Endothelial cell of umbilical vein (primary cell): ENCODE measurements at regions not wholly inside any gene's neighbourhood (a gene's known extent, or its start where the extent isn't known, plus 50 kb on each side); places are given as distances from the start of the nearest gene placed in this dataset.

ENCODE experiments used
- CTCF ChIP-seq, 2 donors: IDR thresholded peaks; 1 replicate in 1 of 2; 2 replicates in 1 of 2; pipeline ENCODE4 v1.5.1; 2011; ENCODE audit warnings: low read length in 2 of 2, mild to moderate bottlenecking in 2 of 2, moderate library complexity in 2 of 2, control low read depth in 1 of 2, inconsistent platforms in 1 of 2, low read depth in 1 of 2; ENCODE audit not compliant: insufficient read depth in 1 of 2; ENCODE audit errors: extremely low read depth in 1 of 2
- MAX ChIP-seq: IDR thresholded peaks from 2 replicates; pipeline ENCODE4 v1.6.1; 2011; ENCODE audit not compliant: insufficient read depth, insufficient read length

- TF ChIP-seq CTCF (IDR thresholded peaks at IDR 0.05; ENCODE audit: extremely low read depth in 1 of 2, insufficient read depth in 1 of 2, low read depth in 1 of 2, low read length in 2 of 2) (no peak), MAX (no peak)
These were observed 94.1 kb upstream of the DUSP5 start for GRCh38 chr10:110403593-110403992.
